ENCODE measurements at regions not wholly inside any gene's neighbourhood (a gene's known extent, or its start where the extent isn't known, plus 50 kb on each side); places are given as distances from the start of the nearest gene placed in this dataset.

- CTCF ChIA-PET: no interaction called here
- no peak for TF ChIP-seq CTCF (IDR thresholded peaks at IDR 0.05; ENCODE audit: insufficient read depth, low read length, missing control alignments)
These were observed 1284.1 kb downstream of the AACS start for GRCh38 chr12:126349383-126349782.

GRCh38 chr12:126353604-126354003 lies 1288.4 kb downstream of the AACS start:
- no peak for TF ChIP-seq CTCF (IDR thresholded peaks at IDR 0.05; ENCODE audit: insufficient read depth, low read length, missing control alignments)
- no peak overlapping the region for H3K4me3 ChIP-seq (ENCODE audit: low read depth, low read length)
- POLR2A ChIA-PET: no interaction called here
- DNase-seq (ENCODE audit: low read depth, low spot score): no peak
- CTCF ChIA-PET: no interaction called here

More at GRCh38 chr12:126349383-126349782, 1284.1 kb downstream of the AACS start:
- POLR2A ChIA-PET: no interaction called here
- no peak overlapping the region for H3K4me3 ChIP-seq (ENCODE audit: low read depth, low read length)
- DNase-seq (ENCODE audit: low read depth, low spot score): no peak

- no peak for DNase-seq (ENCODE audit: low read depth, low spot score)
- TF ChIP-seq CTCF (IDR thresholded peaks at IDR 0.05; ENCODE audit: insufficient read depth, low read length, missing control alignments): no peak
- H3K4me3 ChIP-seq (ENCODE audit: low read depth, low read length): no peak overlapping the region
- POLR2A ChIA-PET: no interaction called here
- CTCF ChIA-PET: no interaction called here
These were observed 1289.4 kb downstream of the AACS start for GRCh38 chr12:126354633-126355032.

- no peak for DNase-seq (ENCODE audit: low read depth, low spot score)
- ChIA-PET POLR2A (no interaction called here), CTCF (no interaction called here)
- no peak for TF ChIP-seq CTCF (IDR thresholded peaks at IDR 0.05; ENCODE audit: insufficient read depth, low read length, missing control alignments)
- no peak overlapping the region for H3K4me3 ChIP-seq (ENCODE audit: low read depth, low read length)
These were observed 1290.1 kb downstream of the AACS start for GRCh38 chr12:126355346-126355745.

GRCh38 chr12:126358806-126359205 lies 1293.6 kb downstream of the AACS start:
- DNase-seq (ENCODE audit: low read depth, low spot score): no peak
- CTCF ChIA-PET: no interaction called here
- H3K4me3 ChIP-seq (ENCODE audit: low read depth, low read length): no peak overlapping the region
- POLR2A ChIA-PET: no interaction called here
- no peak for TF ChIP-seq CTCF (IDR thresholded peaks at IDR 0.05; ENCODE audit: insufficient read depth, low read length, missing control alignments)

GRCh38 chr12:126359216-126359615 lies 1294.0 kb downstream of the AACS start:
- POLR2A ChIA-PET: no interaction called here
- CTCF ChIA-PET: no interaction called here
- DNase-seq (ENCODE audit: low read depth, low spot score): no peak
- H3K4me3 ChIP-seq (ENCODE audit: low read depth, low read length): no peak overlapping the region
- no peak for TF ChIP-seq CTCF (IDR thresholded peaks at IDR 0.05; ENCODE audit: insufficient read depth, low read length, missing control alignments)
